Fibroblast of lung (primary cell): ENCODE measurements at regions not wholly inside any gene's neighbourhood (a gene's known extent, or its start where the extent isn't known, plus 50 kb on each side); places are given as distances from the start of the nearest gene placed in this dataset.

ENCODE experiments used
- CTCF ChIP-seq, 2 donors: IDR thresholded peaks in 1 of 2; conservative IDR thresholded peaks in 1 of 2; 1 replicate in 1 of 2; 2 replicates in 1 of 2; pipeline ENCODE4 v1.5.1; 2011 to 2012; ENCODE audit warnings: low read length in 2 of 2, control low read depth in 1 of 2, inconsistent platforms in 1 of 2, low read depth in 1 of 2, mild to moderate bottlenecking in 1 of 2
- EZH2 ChIP-seq: IDR thresholded peaks from 2 replicates; pipeline ENCODE4 v1.5.1; 2012; ENCODE audit warnings: low read length, control low read depth, mild to moderate bottlenecking; ENCODE audit errors: missing control alignments

- no peak for TF ChIP-seq EZH2
- TF ChIP-seq CTCF (conservative IDR thresholded peaks at IDR 0.05 in 1 of 2, IDR thresholded peaks at IDR 0.05 in 1 of 2; ENCODE audit: low read depth in 1 of 2, low read length in 2 of 2): no peak
Measured at GRCh38 chr6:168782187-168782751, 341.3 kb downstream of the SMOC2 start.
